ENCODE measurements at regions not wholly inside any gene's neighbourhood (a gene's known extent, or its start where the extent isn't known, plus 50 kb on each side); places are given as distances from the start of the nearest gene placed in this dataset.
"Not testable (repeated sequence)": the region's sequence is repeated elsewhere in the genome, so short reads cannot be mapped to it uniquely, and the experiment has no call there.

DNA sequence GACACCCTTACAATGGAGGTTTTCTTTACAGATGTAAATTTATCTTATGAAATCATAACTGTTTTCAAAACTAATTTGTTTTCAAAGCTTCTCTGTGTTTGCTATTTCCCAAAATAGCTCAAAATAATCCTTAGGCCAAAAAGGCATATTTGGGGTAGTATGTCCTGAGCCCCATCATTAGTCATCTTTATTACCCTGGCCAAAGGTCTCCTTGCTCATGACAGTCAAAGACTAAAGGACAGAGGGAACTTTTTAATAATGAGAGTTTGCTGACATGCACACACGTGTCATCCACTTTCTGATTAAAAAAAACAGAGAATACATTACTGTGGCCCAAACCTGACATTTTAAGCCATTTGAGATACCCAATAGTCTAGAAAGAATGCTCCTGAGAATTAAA is 221.9 kb upstream of the DUSP10 start:
- DNase-seq (ENCODE audit: low read depth), result no peak

DNA sequence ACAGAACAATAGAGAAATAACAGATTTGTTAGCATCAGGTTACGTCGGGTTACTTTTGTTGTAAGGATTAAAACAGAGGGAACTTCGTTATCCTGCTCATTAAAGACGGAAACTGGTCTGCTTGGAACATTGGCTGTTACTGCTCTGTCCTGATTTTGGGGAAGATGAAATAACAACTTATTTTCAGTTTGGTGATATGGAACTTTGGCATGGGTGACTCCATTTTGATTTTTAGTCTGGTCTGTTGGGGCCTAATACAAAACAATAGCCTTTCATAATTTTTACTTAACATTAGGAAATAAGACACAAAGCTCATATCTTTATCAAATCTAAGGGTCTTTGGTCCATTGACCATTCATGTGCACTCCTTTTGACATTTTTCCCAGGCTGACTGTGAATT is 220.5 kb upstream of the DUSP10 start:
- DNase-seq (ENCODE audit: low read depth), result no peak

DNA sequence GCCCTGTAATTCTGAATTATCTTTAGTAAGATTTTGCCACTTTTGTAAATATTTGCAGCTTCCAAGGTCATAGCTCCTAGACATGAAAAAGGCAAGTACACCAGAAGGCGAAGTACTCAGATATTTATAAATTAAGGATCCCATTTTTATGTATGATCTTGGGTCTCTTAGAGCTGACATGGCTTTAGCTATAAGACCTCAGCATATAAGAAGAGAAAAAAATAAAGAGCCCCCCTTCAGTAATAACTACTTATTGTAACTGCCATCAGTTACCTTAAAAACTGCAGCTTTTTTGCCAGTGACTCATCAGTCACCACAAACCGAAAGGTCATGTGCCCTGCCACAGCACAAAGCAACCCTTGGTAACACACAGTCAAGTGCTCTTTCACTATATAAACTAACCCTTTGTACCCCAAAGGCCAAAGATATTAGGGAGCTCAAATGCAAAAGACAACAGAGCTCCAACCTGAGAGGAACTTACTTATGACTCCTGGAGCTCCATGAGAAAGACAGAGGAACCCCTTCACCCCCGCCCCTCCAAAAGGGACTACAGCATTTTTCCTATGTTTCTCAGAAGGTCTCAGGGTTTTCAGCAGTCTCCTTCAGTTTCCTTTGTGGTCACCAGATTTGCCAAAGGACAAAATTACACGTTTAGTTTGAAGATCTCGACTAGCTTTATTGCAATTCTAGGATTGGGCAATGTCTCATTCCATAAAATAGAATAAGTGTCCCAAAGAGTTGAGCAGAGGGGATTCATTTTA is 219.8 kb upstream of the DUSP10 start:
- DNase-seq (ENCODE audit: low read depth), result peak; percentile 2

DNA sequence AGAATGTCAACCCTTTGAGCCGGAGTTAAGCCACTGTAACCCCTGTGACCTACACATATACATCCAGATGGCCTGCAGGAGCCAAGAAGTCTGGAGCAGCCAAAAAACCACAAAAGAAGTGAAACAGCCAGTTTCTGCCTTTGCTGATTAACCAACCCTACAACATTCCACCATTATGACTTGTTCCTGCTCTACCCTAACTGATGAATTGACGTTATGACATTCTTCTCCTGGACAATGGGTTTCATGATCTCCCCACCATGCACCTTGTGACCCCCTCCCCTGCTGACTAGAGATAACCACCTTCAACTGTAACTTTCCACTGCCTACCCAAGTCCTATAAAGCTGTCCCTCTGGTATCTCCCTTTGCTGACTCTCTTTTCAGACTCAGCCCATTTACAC is 216.3 kb upstream of the DUSP10 start:
- DNase-seq (ENCODE audit: low read depth), result not testable (repeated sequence)

DNA sequence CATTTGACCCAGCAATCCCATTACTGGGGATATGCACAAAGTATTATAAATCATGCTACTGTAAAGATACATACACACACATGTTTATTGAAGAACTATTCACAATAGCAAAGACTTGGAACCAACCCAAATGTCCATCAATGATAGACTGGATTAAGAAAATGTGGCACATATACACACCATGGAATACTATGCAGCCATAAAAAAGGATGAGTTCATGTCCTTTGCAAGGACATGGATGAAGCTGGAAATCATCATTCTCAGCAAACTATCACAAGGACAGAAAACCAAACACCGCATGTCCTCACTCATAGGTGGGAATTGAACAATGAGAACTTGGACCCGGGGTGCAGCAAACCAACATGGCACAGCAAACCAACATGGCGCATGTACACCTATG is 215.5 kb upstream of the DUSP10 start:
- DNase-seq (ENCODE audit: low read depth), result not testable (repeated sequence)

DNA sequence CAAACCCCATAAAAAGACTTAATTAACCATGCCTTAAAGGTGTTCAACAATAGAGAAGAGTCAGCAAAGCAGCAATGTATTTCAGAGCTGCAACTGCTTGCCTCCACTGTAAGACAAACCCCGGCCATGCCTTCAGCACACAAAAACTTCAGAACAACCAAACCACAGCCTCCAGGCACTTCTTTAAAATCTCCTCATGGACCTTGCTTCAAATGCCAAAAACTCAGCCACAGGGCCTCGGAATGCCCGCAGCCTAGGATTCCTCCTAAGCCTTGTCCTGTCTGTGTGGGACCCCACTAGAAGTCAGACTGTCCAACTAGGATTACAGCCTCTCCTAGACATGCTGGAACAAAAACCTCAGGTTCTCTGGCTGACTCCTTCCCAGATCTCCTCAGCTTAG is 208.1 kb upstream of the DUSP10 start:
- DNase-seq (ENCODE audit: low read depth), result no peak

DNA sequence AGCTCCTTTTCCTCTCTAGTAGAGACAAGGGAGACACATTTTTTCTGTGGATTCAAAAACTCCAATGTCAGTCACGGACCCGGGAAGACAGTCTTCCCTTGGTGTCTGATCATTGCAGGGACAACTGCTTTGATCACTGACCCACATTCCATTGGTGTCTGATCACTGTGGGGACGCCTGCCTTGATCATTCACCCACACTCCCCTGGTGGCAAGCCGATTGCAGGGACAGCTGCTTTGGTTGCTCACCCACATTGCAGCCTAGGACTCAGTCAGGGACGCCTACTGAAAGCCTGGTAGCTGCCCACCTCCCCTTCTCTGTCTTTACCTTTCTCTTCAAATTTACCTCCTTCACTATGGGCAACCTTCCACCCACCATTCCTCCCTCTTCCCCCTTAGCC is 206.6 kb upstream of the DUSP10 start:
- no peak for DNase-seq (ENCODE audit: low read depth)

DNA sequence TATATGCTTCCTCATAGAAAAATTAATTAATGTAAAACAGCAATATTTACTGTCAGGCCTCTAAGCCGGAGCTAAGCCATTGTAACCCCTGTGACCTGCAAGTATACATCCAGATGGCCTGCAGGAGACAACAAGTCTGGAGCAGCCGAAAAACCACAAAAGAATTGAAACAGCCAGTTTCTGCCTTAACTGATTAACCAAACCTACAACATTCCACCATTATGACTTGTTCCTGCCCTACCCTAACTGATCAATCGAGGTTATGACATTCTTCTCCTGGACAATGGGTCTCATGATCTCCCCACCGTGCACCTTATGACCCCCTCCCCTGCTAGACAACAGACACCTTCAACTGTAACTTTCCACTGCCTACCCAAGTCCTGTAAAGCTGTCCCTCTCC is 205.8 kb upstream of the DUSP10 start:
- no peak for DNase-seq (ENCODE audit: low read depth)

DNA sequence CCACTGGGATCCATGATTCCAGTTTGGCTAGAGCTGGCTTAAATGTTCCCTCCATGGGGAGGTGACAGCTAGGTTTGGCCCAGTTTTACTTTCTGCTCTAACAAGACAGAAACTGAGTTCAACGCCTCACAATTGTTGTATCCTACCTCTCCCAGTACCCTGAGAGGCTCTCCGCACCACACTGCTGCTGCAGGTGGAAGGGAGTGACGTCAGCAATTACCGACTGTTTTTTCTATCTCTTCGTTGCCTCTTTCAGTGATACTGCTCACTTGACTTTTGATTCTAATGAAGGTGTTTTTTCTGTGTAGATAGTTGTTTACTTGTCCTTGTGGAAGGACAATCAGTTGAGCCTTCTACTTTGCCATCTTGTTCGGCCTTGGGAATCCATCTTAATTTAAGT is 204.9 kb upstream of the DUSP10 start:
- DNase-seq (ENCODE audit: low read depth), result no peak

DNA sequence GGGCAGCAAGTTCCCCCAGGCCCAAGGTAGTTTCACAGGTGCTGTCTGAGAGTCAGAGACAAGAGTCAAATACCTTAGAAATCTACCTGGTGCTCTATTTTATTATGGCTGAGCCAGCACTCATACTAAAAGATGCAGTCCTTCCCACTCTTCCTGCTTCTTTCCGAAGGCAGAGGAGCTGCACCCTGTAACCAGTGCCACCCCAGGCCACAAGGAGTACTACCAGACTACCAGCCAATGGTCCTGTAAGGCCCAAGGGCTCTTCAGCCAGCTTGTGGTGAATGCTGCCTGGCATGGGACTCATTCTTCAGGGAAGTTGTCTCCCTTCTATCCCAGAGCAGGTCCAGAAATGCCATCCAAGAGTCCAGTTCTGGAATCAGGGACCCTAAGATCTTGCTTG is 203.8 kb upstream of the DUSP10 start:
- no peak for DNase-seq (ENCODE audit: low read depth)

DNA sequence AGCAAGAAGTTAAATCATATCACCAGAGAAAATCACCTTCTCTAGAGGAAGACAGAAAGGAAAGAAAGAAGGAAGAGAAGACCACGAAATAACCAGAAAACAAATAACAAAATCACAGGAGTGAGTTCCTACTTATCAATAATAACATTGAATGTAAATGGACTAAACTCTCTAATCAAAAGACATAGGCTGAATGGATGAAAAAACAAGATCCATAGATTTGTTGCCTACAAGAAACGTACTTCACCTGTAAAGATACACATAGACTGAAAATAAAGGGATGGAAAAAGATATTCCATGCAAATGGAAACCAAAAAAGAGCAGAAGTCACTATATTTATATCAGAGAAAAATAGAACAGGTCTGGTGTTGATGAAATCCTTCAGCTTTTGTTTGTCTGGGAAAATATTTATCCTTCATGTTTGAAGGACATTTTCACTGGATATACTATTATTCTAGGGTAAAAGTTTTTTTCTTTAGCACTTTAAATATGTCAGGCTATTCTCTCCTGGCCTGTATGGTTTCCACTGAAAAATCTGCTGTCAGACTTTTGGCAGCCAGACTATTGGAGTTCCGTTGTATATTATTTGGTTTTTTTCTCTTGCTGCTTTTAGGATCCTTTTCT is 202.5 kb upstream of the DUSP10 start:
- DNase-seq (ENCODE audit: low read depth), result no peak

DNA sequence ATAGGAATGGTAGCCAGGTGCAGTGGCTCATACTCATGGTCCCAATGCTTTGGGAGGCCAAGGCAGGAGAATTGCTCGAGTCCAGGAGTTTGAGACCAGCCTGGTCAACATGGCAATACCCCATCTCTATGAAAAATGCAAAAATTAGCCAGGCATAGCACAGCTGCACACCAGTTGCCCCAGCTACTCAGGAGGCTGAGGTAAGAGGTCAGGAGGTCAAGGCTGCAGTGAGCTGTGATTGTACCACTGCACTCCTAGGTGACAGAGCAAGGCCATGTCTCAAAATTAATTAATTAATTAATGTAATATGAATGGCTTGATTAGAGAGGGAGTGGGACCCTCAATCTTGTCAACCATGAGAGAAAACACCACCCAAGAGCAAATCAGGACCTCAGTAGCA is 198.7 kb upstream of the DUSP10 start:
- DNase-seq (ENCODE audit: low read depth), result no peak

DNA sequence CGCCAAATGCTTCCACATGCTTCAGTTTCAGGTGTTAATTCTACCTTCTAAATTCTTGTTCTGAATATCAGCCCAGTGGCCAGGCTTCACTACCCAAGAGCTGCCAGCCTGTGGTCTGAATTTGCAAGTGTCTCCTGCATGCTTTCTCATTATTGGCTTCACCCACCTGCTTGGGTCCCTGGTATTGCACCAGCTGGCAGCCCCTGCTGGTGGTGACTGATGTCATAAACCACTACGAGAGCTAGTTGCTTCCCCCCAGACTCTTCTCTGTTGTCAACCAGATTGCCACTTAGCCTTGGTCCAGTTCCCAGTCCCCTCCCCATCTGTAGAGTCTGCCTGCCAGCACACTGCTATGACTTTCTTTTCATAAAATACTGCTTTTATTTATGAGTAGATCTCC is 197.7 kb upstream of the DUSP10 start:
- DNase-seq (ENCODE audit: low read depth), result no peak

DNA sequence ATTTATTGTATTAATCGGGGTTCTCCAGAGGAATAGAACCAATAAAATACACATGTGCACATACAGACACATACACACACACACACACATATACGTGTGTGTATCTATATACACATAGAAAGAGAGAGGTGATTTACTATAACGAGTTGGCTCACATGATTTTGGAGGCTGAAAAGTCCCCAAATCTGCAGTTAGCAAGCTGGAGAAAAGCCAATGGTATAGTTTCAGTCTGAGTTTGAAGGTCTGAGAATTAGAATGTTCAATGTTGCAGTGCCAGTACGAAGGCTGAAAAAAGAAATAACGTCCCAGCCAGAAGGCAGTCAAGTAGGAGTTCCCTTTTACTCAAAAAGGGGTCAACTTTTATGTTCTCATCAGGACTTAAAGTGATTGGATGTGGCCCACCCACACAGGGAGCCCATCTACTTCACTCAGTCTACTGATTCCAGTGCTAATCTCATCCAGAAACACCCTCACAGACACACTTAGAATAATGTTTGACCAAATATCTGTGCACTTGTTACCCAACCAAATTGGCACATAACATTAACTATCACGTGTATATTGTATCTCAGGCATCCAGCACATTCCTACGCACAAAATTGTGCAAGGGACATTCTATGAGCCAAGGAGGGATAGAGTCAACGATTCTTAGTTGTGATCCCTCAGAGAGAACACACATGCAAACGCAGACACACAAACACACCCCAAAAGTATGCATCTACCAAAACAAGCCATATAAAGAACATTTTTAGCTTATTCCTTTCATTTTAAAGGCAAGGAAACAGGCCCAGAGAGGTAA is 195.5 kb upstream of the DUSP10 start:
- no peak for DNase-seq (ENCODE audit: low read depth)

DNA sequence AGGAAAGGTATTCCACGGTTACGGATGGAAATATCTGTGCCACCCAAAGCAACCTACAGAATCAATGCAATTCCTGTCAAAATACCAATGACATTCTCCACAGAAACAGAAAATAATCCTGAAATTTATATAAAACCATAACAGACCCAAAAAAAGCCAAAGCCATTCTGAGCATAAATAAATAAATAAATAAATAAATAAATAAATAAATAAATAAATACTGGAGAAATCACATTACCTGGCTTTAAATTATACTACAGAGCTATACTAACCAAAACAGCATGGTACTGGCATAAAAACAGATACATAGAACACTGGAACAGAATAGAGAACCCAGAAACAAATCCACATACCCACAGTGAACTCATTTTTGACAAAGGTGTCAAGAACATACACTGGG is 191.9 kb upstream of the DUSP10 start:
- no peak for DNase-seq (ENCODE audit: low read depth)

DNA sequence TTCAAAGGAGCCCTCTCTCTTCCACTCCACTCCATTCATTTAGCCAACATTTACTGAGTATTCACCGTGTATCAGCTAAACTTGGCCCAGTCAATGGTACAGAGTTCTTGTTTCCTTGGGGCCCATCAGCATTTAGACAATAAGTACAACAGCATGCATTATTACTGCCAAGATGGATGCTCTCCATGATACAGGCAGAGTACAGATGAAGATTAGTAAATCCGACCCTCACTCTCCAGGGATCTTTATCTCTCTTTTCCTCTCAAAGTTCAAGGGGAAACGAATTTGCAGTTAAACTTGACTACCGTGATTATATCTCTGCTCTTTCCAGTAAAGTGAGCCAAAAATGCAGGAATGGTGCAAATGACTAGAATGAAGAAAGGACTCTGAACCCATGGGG is 184.6 kb upstream of the DUSP10 start:
- DNase-seq (ENCODE audit: low read depth), result no peak

DNA sequence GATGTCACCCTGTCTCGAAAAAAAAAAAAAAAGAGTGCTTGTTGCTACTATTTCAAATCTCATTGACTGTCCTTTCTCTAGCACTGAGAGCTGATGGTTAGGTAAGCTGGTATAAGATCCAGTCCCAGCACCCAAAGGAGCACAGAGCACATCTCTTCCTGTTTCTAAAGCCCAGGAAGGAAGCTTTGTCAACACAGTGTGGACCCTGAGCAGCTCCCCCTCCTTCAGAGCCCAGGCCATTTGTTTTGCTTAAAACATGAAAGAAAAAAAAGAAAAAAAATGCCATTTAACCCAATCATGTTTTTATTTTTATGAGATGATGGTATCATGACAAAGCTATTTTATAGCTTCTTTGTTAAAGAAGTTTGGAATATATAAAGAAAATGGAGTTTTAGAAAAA is 184.1 kb upstream of the DUSP10 start:
- DNase-seq (ENCODE audit: low read depth), result no peak

DNA sequence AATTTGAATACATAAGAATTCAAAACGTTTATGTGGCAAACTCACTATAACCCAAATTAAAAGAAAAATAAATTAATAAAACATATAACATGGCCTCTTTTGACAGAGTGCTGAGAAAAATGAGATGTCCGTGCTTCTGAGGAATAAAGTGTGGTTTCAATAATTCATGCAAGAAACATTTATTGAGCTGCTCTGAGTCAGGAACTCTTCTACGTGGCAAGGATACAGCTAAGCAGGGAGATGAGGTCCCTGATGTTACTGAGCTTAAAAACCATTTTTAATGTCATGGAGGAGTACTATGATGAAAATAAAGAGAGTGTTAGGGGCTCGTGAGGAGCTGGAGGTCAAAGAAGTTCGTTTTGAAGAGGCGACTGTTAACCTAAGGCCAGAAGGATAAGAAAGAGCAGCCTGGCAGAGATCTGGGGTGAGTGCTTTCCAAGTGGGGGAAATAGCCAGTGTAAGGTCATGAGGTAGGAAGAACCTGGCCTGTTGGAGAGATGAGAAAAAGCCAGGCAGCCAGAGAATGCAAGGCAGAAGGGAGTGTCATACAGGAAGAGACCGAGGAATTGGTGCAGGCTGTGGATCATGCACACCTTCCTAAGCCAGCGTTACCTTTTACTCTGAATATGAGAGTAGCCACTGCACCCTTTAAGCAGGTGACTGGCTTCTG is 182.2 kb upstream of the DUSP10 start:
- no peak for DNase-seq (ENCODE audit: low read depth)

DNA sequence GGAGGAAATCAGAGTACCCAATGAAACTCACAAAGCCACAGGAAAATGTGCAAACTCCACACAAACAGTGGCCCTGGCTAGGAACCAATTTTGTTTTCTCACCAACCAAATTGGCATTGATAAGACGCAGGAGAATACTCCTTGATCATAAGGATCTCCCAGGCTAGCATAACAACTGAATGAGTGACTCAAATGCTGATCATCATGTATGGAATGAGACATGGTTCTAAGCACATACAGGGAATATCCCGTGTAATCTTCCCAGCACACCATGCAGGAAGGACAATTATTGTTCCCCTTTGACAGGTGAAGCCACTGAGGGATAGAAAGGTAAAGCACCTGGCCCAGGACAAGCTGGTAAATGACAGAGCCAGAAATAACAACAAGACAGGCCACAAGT is 180.0 kb upstream of the DUSP10 start:
- DNase-seq (ENCODE audit: low read depth), result no peak

DNA sequence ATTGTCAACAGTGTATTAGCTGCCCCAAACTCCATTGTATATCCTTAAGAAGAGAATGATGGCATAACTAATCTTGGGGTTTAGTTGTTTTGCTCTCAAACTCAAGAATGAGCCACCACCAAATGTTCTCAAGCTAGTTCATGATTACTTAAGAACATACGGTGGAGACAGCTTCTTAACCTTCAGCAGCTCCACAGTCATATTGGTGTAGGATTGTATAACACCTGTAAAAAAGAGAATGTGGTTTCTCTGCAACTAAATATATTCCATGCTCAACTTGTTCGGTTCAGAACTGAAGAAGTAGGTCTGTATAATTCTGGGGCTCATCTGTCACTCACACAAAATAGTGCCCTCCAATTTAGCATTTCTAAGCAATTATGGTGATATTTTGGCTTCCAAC is 177.9 kb upstream of the DUSP10 start:
- no peak for DNase-seq (ENCODE audit: low read depth)

DNA sequence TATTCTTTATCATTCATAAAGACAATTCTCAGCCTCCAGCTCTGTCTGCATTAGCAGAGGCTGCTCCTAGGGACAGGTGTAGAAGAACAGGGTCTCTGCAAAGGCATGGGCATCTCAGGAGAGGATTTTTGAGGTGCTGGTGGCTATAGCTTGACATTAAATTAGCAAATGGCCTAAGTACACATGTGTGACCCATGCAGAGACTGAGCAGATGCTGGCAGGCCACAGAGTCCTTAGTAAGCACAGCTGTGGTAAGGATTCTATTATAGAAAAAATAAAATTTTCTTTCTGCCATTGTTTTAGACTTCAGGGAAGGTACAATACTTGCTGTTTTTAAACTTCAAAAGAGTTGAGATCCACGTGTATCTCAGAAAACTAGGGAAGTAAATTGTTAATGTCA is 177.5 kb upstream of the DUSP10 start:
- no peak for DNase-seq (ENCODE audit: low read depth)

DNA sequence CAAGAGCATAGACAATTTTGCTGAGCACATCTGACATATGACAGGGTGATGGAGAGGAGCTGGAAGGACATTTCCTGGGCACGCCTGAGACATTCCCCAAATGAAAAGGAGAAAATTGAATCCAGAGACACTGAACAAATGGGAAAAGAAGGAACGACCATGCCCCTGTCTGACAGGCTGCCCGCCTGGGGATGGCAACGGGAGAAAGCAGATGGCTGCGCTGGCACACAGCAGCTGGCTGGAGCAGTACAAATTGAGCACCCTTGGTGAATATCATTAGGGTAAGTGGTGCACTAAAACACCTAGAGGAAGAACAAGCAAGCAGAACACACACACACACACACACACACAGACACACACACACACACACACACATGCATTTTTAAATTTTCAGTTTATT is 174.3 kb upstream of the DUSP10 start:
- no peak for DNase-seq (ENCODE audit: low read depth)

DNA sequence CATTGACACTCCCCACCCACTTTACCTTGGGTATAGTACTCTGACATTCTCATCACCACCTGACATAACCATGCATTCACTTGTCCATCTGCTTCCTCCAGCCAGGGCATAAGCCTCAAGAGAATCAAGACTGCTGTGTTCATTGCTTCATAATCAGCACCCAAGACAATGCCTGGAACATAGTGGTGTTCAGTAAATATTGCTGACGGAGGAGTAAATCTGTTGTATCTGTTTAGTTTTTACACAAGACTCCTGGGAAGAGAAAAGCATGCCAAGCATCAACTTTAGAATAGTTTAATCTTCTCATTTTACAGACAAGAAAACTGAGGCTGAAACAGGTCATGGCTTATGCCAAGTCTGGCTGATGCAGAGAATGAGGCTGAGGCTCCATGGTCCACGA is 173.9 kb upstream of the DUSP10 start:
- no peak for DNase-seq (ENCODE audit: low read depth)

All from activated T-helper 9 cell treated with anti-CD3 and anti-CD28 coated beads, Interleukin-2, amount 50 U/mL, for 16 hours (primary cell).